ENCODE measurements at regions not wholly inside any gene's neighbourhood (a gene's known extent, or its start where the extent isn't known, plus 50 kb on each side); places are given as distances from the start of the nearest gene placed in this dataset.

DNA sequence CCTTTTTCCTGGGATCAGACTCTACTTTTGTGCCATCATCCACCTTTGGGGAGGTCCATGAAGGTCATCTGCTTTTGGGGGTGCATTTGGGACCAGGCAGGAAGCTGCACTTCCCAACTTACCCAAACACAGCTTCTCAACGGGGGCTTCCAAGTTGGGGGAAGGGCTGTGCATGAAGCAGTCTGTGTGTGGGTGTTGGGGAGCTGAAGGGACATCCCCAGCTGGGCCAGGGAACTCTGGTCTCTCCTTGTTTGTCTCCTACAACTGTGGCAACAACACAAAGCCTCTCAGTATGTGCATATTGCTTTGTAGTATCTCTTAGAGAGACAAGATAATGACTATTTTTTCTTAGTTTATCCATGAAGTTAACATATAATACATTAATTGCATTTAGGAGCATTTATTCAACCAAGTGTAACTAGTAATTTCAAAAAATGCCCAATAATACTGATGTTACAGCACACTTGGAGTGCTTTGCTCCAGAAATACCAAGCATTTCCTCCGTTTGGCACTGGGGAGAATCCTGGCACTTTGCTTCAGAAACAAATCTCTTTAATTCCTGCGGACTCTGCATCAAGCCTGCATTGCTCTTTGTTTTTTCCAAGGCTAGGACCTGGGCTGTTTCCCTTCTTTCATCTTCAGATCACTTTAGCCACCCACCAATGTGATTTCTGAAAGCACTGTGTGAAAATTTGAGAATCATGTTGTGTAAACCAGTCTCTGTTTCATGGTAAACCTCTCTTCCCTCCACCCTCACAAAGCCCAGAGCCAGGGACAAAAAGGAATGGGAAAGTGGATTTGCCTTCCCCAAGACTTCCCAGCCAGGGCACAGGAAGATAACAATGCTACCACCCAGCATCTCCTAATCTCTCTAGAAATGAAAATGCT, 126.2 kb upstream of the PFN2 start:
- Histone ChIP-seq H3K79me1 (ENCODE audit: low read depth, low read length) (no peaks in the 10 kb centered on the region), H3K9me3 (ENCODE audit: insufficient read depth in 2 of 2, low read depth in 1 of 2, low read length in 1 of 2) (no peaks in the 10 kb centered on the region), H3K4me3 (ENCODE audit: extremely low read depth in 1 of 4, insufficient read depth in 2 of 4, low read depth in 3 of 4, low read length in 4 of 4) (peak overlapping the region in 1 of 4 experiments; percentile 1; a peak in 1 of 8 replicates), H3K23me2 (ENCODE audit: low read depth, low read length) (no peaks in the 10 kb centered on the region), H3K4ac (replicated peaks; ENCODE audit: insufficient read length, low read depth, low read length) (no peak overlapping the region), H2BK5ac (ENCODE audit: low read depth, low read length) (no peak overlapping the region), H3K18ac (ENCODE audit: extremely low read depth, low read length) (peak overlapping the region; percentile 38; the same call in 1 of the 2 replicates), H3K27me3 (replicated peaks in 1 of 4; ENCODE audit: control insufficient read depth in 3 of 4, extremely low read depth in 1 of 4, insufficient read depth in 3 of 4, low read length in 3 of 4) (no peaks in the 10 kb centered on the region), H3K23ac (ENCODE audit: insufficient read length) (no peak overlapping the region), H2BK15ac (ENCODE audit: low read length) (no peak overlapping the region; the same call in 1 of the 2 replicates), H3K4me1 (replicated peaks in 1 of 4; ENCODE audit: control insufficient read depth in 3 of 4, insufficient read depth in 4 of 4, low read length in 3 of 4) (peaks cover 8 to 15% (median 12%) of the 10 kb centered on the region in 4 experiments; a peak in 6 of 7 replicates), H4K91ac (replicated peaks; ENCODE audit: insufficient read length, low read length) (peak overlapping the region; percentile 19), H3K27ac (ENCODE audit: low read depth, low read length) (0 out of 2 replicates have a peak overlapping the region, but pooled peaks have one; percentile 57), H3K4me2 (ENCODE audit: insufficient read depth in 1 of 2, low read depth in 2 of 2, low read length in 2 of 2) (peak overlapping the region in 1 of 2 experiments; percentile 28; a peak in 2 of 4 replicates), H3K36me3 (ENCODE audit: control insufficient read depth in 2 of 4, insufficient read depth in 4 of 4, low read length in 3 of 4) (no peaks in the 10 kb centered on the region), H4K5ac (ENCODE audit: insufficient read length, low read depth, low read length) (no peak overlapping the region), H2BK20ac (ENCODE audit: low read length) (no peak overlapping the region), H3K79me2 (ENCODE audit: control insufficient read depth in 1 of 2, insufficient read depth in 2 of 2, low read length in 2 of 2) (no peaks in the 10 kb centered on the region), H3K14ac (ENCODE audit: insufficient read length) (no peak overlapping the region), H2AFZ (ENCODE audit: low read length) (peak overlapping the region; percentile 89), H3K56ac (replicated peaks; ENCODE audit: insufficient read length, low read depth, low read length) (no peak overlapping the region), H2BK120ac (replicated peaks; ENCODE audit: low read depth, low read length) (no peak overlapping the region), H4K8ac (ENCODE audit: extremely low read depth, insufficient read depth, low read length) (no peak overlapping the region), H2BK12ac (ENCODE audit: low read depth, low read length) (peak overlapping the region; percentile 61; the same call in 1 of the 2 replicates), H3K9ac (replicated peaks in 1 of 4; ENCODE audit: extremely low read depth in 1 of 4, low read depth in 3 of 4, low read length in 3 of 4) (no peak overlapping the region), H4K20me1 (replicated peaks in 1 of 2; ENCODE audit: control insufficient read depth in 1 of 2, insufficient read depth in 2 of 2, low read length in 2 of 2) (no peaks in the 10 kb centered on the region), H2AK5ac (ENCODE audit: low read depth, low read length) (no peak overlapping the region)
- ChIA-PET CTCF (ENCODE audit: partially characterized antibody) (interaction anchor here (0.6 to 2.0 kb wide), 6 partner anchors 10 to 130 kb away, joined by 3 to 4 read pairs (median 4); no protein-coding TSS in a partner anchor), POLR2A (ENCODE audit: partially characterized antibody) (interaction anchor here (1.2 kb wide), 1 partner anchor 125 kb away, joined by 3 read pairs; no protein-coding TSS in a partner anchor)
- DNase-seq (ENCODE audit: low read depth in 1 of 2, low spot score in 2 of 2) (no peak), FAIRE-seq (no peak)
- 55% methylated on average over 3 of the region's 3 CpGs; no CpG with 5 or more reads in 1 of the 2 experiments for WGBS, 2 experiments (ENCODE audit: extremely low coverage in 1 of 2, insufficient coverage in 1 of 2, insufficient read length in 1 of 2, insufficient replicate concordance in 2 of 2, low coverage in 1 of 2, low lambda C conversion rate in 2 of 2, missing lambda C conversion rate in 1 of 2)
- TF ChIP-seq FOSL1 (IDR thresholded peaks at IDR 0.05; ENCODE audit: insufficient read depth, low read depth, low read length) (no peak), SP2 (IDR thresholded peaks at IDR 0.05; ENCODE audit: low read length) (no peak), POLR2AphosphoS5 (IDR thresholded peaks at IDR 0.05; ENCODE audit: low read depth, low read length) (no peak), POU5F1 (IDR thresholded peaks at IDR 0.05; ENCODE audit: low read depth, low read length) (no peak), GABPA (IDR thresholded peaks at IDR 0.05; ENCODE audit: borderline replicate concordance, insufficient read depth, low read length) (no peak), HDAC6 (IDR thresholded peaks at IDR 0.05; ENCODE audit: low read depth, low read length) (no peak), KDM5A (IDR thresholded peaks at IDR 0.05; ENCODE audit: low read length) (no peak), SIN3A (conservative IDR thresholded peaks at IDR 0.05 in 1 of 2, IDR thresholded peaks at IDR 0.05 in 1 of 2; ENCODE audit: low read depth in 1 of 2, low read length in 2 of 2) (no peak), BACH1 (IDR thresholded peaks at IDR 0.05; ENCODE audit: low read length) (no peak), POLR2A (IDR thresholded peaks at IDR 0.05; ENCODE audit: control extremely low read depth in 1 of 2, low read depth in 2 of 2, low read length in 2 of 2) (no peak), KDM1A (IDR thresholded peaks at IDR 0.05; ENCODE audit: borderline replicate concordance, low read length) (no peak), JUN (IDR thresholded peaks at IDR 0.05; ENCODE audit: low read depth, low read length) (no peak), JUND (IDR thresholded peaks at IDR 0.05; ENCODE audit: low read length) (no peak)
